Ascending aorta (tissue), 2 donors: ENCODE measurements at regions not wholly inside any gene's neighbourhood (a gene's known extent, or its start where the extent isn't known, plus 50 kb on each side); places are given as distances from the start of the nearest gene placed in this dataset.

Experiments
- DNase-seq, 2 donors: peaks; one replicate each; pipeline ENCODE4 v3.0.0-alpha.2; 2019; ENCODE audit warnings: low spot score in 2 of 2
- H3K27ac ChIP-seq, 2 donors: fragments of 200-600 bp; sonication (generic); one replicate each; pipeline ENCODE4 v1.5.1; 2016 to 2017; ENCODE audit warnings: mild to moderate bottlenecking in 1 of 2
- H3K27me3 ChIP-seq: fragments of 200-600 bp; sonication (generic); one replicate; pipeline ENCODE4 v1.5.1; 2017
- H3K36me3 ChIP-seq, 2 donors: fragments of 200-600 bp; sonication (generic); one replicate each; pipeline ENCODE4 v1.5.1; 2016
- H3K4me1 ChIP-seq, 2 donors: fragments of 200-600 bp; sonication (generic); one replicate each; pipeline ENCODE4 v1.5.1; 2016 to 2017; ENCODE audit warnings: mild to moderate bottlenecking in 1 of 2
- H3K4me3 ChIP-seq, 2 donors: fragments of 200-600 bp; sonication (generic); one replicate each; pipeline ENCODE4 v1.5.1; 2016 to 2017; ENCODE audit warnings: mild to moderate bottlenecking in 1 of 2
- H3K9me3 ChIP-seq, 2 donors: fragments of 200-600 bp; sonication (generic); one replicate each; pipeline ENCODE4 v1.5.1; 2016
- intact Hi-C: fragments of 100-400 bp; cut with DNase I; formaldehyde crosslinking; loops from one replicate; pipeline ENCODE4 v1.15.1; 2023
- TF ChIP-seq, protein P1 (sequence below), 3 experiments: fragments of 200-600 bp in 2 of 3; fragments of 450-650 bp in 1 of 3; sonication (generic) in 2 of 3; IDR thresholded peaks; one replicate each; pipeline ENCODE4 v1.5.1; 2016 to 2019; ENCODE audit warnings: antibody characterized with exemption in 3 of 3, mild to moderate bottlenecking in 1 of 3, moderate library complexity in 1 of 3

DNA sequence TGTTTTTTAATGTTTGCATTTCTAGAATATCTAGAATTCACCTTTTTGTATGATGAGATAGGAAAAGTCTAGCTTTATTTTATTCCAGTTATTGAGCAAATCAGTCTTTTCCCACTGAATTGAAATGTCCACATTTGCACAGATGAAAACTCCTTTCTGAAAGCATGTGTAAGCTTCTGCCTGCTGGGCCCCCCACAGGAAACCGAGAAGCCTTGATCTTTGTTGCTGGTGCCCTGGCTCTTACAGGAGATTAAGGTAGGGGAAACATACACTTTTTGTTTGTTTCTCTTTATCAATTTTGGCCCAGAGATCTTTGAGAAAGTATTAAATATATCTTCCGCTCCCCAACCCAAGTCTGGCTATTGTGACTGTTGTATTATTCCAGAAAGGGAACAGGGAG, 87.2 kb upstream of the GNAZ start:
- Histone ChIP-seq H3K9me3 (no peaks in the 10 kb centered on the region), H3K4me1 (no peaks in the 10 kb centered on the region), H3K27ac (no peak overlapping the region), H3K27me3 (no peaks in the 10 kb centered on the region), H3K36me3 (no peaks in the 10 kb centered on the region), H3K4me3 (no peak overlapping the region)
- no peak for DNase-seq
- TF ChIP-seq, protein P1, sequence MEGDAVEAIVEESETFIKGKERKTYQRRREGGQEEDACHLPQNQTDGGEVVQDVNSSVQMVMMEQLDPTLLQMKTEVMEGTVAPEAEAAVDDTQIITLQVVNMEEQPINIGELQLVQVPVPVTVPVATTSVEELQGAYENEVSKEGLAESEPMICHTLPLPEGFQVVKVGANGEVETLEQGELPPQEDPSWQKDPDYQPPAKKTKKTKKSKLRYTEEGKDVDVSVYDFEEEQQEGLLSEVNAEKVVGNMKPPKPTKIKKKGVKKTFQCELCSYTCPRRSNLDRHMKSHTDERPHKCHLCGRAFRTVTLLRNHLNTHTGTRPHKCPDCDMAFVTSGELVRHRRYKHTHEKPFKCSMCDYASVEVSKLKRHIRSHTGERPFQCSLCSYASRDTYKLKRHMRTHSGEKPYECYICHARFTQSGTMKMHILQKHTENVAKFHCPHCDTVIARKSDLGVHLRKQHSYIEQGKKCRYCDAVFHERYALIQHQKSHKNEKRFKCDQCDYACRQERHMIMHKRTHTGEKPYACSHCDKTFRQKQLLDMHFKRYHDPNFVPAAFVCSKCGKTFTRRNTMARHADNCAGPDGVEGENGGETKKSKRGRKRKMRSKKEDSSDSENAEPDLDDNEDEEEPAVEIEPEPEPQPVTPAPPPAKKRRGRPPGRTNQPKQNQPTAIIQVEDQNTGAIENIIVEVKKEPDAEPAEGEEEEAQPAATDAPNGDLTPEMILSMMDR (IDR thresholded peaks at IDR 0.05): no peak
- intact Hi-C loops: no loop called here

DNA sequence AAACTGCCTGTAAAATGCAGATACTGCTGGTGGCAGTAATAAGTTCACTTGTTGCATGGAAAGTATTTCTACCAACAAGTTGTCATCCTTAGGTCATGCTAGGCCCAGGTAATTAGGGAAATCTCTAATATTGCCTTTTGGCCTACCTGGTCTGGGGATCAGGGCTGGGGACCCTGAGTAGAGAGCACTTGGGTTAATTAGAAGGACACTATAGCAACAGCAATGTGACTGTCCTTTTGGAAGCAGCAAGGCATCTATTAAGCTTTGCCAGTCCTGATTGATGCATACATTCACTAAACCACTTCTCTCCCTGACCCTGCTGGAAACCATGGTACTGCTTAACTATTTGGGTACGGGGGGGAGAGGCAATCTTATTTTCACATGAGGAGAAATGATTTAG, 86.5 kb upstream of the GNAZ start:
- Histone ChIP-seq H3K4me1 (no peaks in the 10 kb centered on the region), H3K27ac (no peak overlapping the region), H3K36me3 (no peaks in the 10 kb centered on the region), H3K4me3 (no peak overlapping the region), H3K9me3 (no peaks in the 10 kb centered on the region), H3K27me3 (no peaks in the 10 kb centered on the region)
- TF ChIP-seq, protein P1 (IDR thresholded peaks at IDR 0.05): no peak
- no peak for DNase-seq
- intact Hi-C loops: no loop called here

DNA sequence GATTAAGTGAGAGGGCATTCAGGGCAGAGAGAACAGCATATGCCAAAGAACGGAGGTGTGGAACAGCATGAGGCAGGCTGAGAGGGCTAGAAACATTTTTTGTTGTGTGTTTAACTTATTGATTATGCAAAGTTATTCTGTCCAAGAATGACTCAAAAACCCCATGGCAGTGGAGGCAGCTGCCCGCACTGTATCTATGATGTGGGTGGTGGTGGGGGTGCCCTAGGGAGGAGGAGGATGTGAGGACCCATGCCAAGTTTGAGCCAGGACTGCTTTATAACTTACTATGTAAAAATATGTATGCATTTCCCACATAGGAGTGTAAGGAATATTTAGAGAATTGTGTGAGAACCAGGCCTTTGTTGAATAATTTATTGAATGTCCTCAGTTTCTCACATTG, 85.4 kb upstream of the GNAZ start:
- no peaks in the 10 kb centered on the region for H3K36me3 ChIP-seq
- H3K9me3 ChIP-seq: no peaks in the 10 kb centered on the region
- intact Hi-C loops: no loop called here
- TF ChIP-seq, protein P1 (IDR thresholded peaks at IDR 0.05): no peak
- H3K27ac ChIP-seq: no peak overlapping the region
- no peaks in the 10 kb centered on the region for H3K4me1 ChIP-seq
- DNase-seq: no peak
- H3K4me3 ChIP-seq: no peak overlapping the region
- H3K27me3 ChIP-seq: no peaks in the 10 kb centered on the region

DNA sequence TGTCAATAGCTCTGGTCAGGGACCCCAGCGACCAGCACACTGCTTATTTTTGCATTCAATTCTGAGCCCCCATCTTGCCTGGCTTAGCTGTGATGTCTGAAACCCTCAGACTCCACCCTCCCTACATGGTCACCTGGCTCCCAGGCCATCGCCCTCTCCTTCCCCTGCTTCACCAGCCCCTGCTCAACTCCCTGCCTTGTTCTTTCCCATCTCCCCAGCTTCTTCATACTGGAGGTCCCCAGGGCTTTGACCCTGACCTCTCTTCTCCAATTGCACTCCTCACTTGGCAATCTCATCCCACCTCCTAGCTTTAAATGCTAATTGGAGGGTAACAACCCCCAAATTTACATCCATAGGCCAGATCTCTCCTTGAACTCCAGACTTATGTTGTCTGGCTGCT, 84.3 kb upstream of the GNAZ start:
- no peaks in the 10 kb centered on the region for H3K9me3 ChIP-seq
- no peaks in the 10 kb centered on the region for H3K36me3 ChIP-seq
- H3K4me1 ChIP-seq: no peaks in the 10 kb centered on the region
- intact Hi-C loops: no loop called here
- no peak for DNase-seq
- H3K4me3 ChIP-seq: no peak overlapping the region
- no peaks in the 10 kb centered on the region for H3K27me3 ChIP-seq
- H3K27ac ChIP-seq: no peak overlapping the region
- TF ChIP-seq, protein P1 (IDR thresholded peaks at IDR 0.05): no peak

DNA sequence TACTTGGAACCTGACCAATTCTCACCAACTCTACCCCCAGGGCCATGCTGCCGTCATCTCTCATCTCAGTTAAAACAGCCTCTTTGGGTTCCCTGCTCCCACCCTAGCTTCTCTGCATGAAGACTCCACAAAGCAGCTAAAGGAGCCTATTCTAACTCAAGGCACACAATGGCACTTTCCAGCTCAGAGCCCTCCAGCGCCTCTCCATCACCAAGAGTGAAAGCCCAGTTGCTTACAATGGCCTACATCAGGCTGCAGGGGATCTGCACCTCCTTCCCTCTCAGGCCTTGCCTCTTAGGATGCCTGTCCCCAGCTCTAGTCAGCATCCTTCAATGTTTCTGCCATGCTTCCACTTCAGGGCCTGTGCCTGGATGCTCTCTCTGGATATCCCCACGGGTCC, 83.7 kb upstream of the GNAZ start:
- no peak for DNase-seq
- no peaks in the 10 kb centered on the region for H3K9me3 ChIP-seq
- no peaks in the 10 kb centered on the region for H3K36me3 ChIP-seq
- H3K4me1 ChIP-seq: no peaks in the 10 kb centered on the region
- intact Hi-C loops: no loop called here
- no peak overlapping the region for H3K27ac ChIP-seq
- TF ChIP-seq, protein P1 (IDR thresholded peaks at IDR 0.05): no peak
- no peak overlapping the region for H3K4me3 ChIP-seq
- H3K27me3 ChIP-seq: no peaks in the 10 kb centered on the region

DNA sequence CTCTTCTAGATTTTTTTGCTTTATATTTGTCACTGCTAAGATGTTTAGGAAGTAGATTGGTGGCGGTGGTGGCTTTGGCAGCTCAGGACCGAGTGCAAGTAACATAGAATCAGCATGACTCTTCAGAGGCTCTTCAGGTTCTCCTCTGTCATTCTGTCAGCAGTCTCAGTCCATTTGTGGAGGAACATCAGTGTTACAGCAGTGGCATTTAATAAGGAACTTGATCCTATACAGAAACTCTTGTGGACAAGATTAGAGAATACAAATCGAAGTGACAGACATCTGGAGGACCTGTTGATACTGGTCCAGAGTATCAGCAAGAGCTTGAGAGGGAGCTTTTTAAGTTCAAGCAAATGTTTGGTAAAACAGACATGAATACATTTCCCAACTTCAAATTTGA, 82.2 kb upstream of the GNAZ start:
- Histone ChIP-seq H3K36me3 (no peaks in the 10 kb centered on the region), H3K9me3 (no peaks in the 10 kb centered on the region), H3K4me3 (no peak overlapping the region), H3K4me1 (no peaks in the 10 kb centered on the region), H3K27ac (no peak overlapping the region), H3K27me3 (no peaks in the 10 kb centered on the region)
- TF ChIP-seq, protein P1 (IDR thresholded peaks at IDR 0.05): no peak
- intact Hi-C loops: no loop called here
- no peak for DNase-seq
